HEK293 (cell line): ENCODE measurements at regions not wholly inside any gene's neighbourhood (a gene's known extent, or its start where the extent isn't known, plus 50 kb on each side); places are given as distances from the start of the nearest gene placed in this dataset.

Experiments
- CTCF ChIA-PET: fragments of 350-600 bp; formaldehyde crosslinking; extraction: SDS; loops from one replicate; lab custom pipeline; 2021; ENCODE audit warnings: antibody characterized with exemption; lab: Yijun Ruan, JAX
- POLR2A ChIA-PET: fragments of 300-600 bp; formaldehyde crosslinking; extraction: SDS; loops from one replicate; lab custom pipeline; 2020; ENCODE audit warnings: antibody characterized with exemption, inconsistent platforms; lab: Yijun Ruan, JAX
- H3K27ac ChIP-seq: fragments of 200-500 bp; sonication (Bioruptor generic); 2 replicates; pipeline ENCODE4 v1.5.1; 2014; ENCODE audit warnings: low read depth, low read length, control low read depth, inconsistent platforms; ENCODE audit errors: extremely low read depth
- H3K36me3 ChIP-seq, 2 experiments: fragments of 200-500 bp in 1 of 2; sonication (Bioruptor generic) in 1 of 2; 1 replicate in 1 of 2; 2 replicates in 1 of 2; pipeline ENCODE4 v1.5.1; 2014 to 2017; ENCODE audit warnings: inconsistent platforms in 2 of 2, low read length in 2 of 2; ENCODE audit not compliant: control insufficient read depth in 2 of 2, insufficient read depth in 1 of 2
- H3K4me1 ChIP-seq: fragments of 200-500 bp; sonication (Bioruptor generic); 2 replicates; pipeline ENCODE4 v1.5.1; 2014; ENCODE audit warnings: mild to moderate bottlenecking, low read length, inconsistent platforms; ENCODE audit not compliant: control insufficient read depth, insufficient read depth
- H3K4me3 ChIP-seq: 2 replicates; pipeline ENCODE4 v1.5.1; 2011; ENCODE audit warnings: low read depth, mild to moderate bottlenecking, control low read depth, low read length, moderate library complexity
- H3K9me3 ChIP-seq: fragments of 200-500 bp; sonication (Bioruptor generic); 2 replicates; pipeline ENCODE4 v1.5.1; 2014; ENCODE audit warnings: low read depth, low read length, inconsistent platforms; ENCODE audit not compliant: control insufficient read depth, insufficient read depth
- EGR2 ChIP-seq: fragments of 450-650 bp; formaldehyde crosslinking; IDR thresholded peaks from 2 replicates; pipeline ENCODE4 v1.5.1; 2016; ENCODE audit warnings: low read depth, missing biosample characterization, missing genetic modification characterization
- PRDM10 ChIP-seq: fragments of 450-650 bp; formaldehyde crosslinking; IDR thresholded peaks from 2 replicates; pipeline ENCODE4 v1.5.1; 2016; ENCODE audit warnings: missing biosample characterization, missing genetic modification characterization
- RBAK ChIP-seq: fragments of 450-650 bp; formaldehyde crosslinking; IDR thresholded peaks from 2 replicates; pipeline ENCODE4 v1.5.1; 2016; ENCODE audit warnings: missing biosample characterization, missing genetic modification characterization
- YY2 ChIP-seq: fragments of 450-650 bp; formaldehyde crosslinking; IDR thresholded peaks from 2 replicates; pipeline ENCODE4 v1.5.1; 2016; ENCODE audit warnings: missing biosample characterization, missing genetic modification characterization
- ZBTB10 ChIP-seq: fragments of 450-650 bp; formaldehyde crosslinking; IDR thresholded peaks from 2 replicates; pipeline ENCODE4 v1.5.1; 2016; ENCODE audit warnings: missing biosample characterization, missing genetic modification characterization
- ZBTB17 ChIP-seq: fragments of 450-650 bp; formaldehyde crosslinking; IDR thresholded peaks from 2 replicates; pipeline ENCODE4 v1.5.1; 2016; ENCODE audit warnings: missing biosample characterization, missing genetic modification characterization
- ZEB2 ChIP-seq: fragments of 450-650 bp; formaldehyde crosslinking; IDR thresholded peaks from 2 replicates; pipeline ENCODE4 v1.5.1; 2016; ENCODE audit warnings: missing biosample characterization, missing genetic modification characterization
- ZNF114 ChIP-seq: fragments of 450-650 bp; formaldehyde crosslinking; IDR thresholded peaks from 2 replicates; pipeline ENCODE4 v1.5.0; 2017; ENCODE audit warnings: missing biosample characterization, missing genetic modification characterization
- ZNF121 ChIP-seq: fragments of 450-650 bp; formaldehyde crosslinking; IDR thresholded peaks from 2 replicates; pipeline ENCODE4 v1.5.1; 2016; ENCODE audit warnings: missing biosample characterization, missing genetic modification characterization
- ZNF133 ChIP-seq: fragments of 450-650 bp; formaldehyde crosslinking; IDR thresholded peaks from 2 replicates; pipeline ENCODE4 v1.5.1; 2016; ENCODE audit warnings: missing biosample characterization, missing genetic modification characterization
- ZNF155 ChIP-seq: fragments of 450-650 bp; formaldehyde crosslinking; IDR thresholded peaks from 2 replicates; pipeline ENCODE4 v1.5.1; 2016; ENCODE audit warnings: missing biosample characterization, missing genetic modification characterization
- ZNF16 ChIP-seq: fragments of 450-650 bp; formaldehyde crosslinking; IDR thresholded peaks from 2 replicates; pipeline ENCODE4 v1.5.1; 2016; ENCODE audit warnings: low read depth, missing biosample characterization, missing genetic modification characterization
- ZNF24 ChIP-seq: fragments of 450-650 bp; formaldehyde crosslinking; IDR thresholded peaks from 2 replicates; pipeline ENCODE4 v1.5.1; 2016; ENCODE audit warnings: missing biosample characterization, missing genetic modification characterization
- ZNF274 ChIP-seq, 2 experiments: fragments of 200-500 bp in 1 of 2; fragments of 450-650 bp in 1 of 2; sonication (Bioruptor generic) in 1 of 2; formaldehyde crosslinking in 1 of 2; IDR thresholded peaks; 2 replicates each; pipeline versions ENCODE4 v1.5.1 to v1.6.1; 2014 to 2016; ENCODE audit warnings: borderline replicate concordance in 1 of 2, inconsistent platforms in 1 of 2, low read length in 1 of 2, missing biosample characterization in 1 of 2, missing genetic modification characterization in 1 of 2
- ZNF292 ChIP-seq: fragments of 450-650 bp; formaldehyde crosslinking; IDR thresholded peaks from 2 replicates; pipeline ENCODE4 v1.5.1; 2016; ENCODE audit warnings: low read depth, missing biosample characterization, missing genetic modification characterization, borderline replicate concordance
- ZNF341 ChIP-seq: fragments of 450-650 bp; formaldehyde crosslinking; IDR thresholded peaks from 2 replicates; pipeline ENCODE4; 2016; ENCODE audit warnings: low read depth, missing biosample characterization, missing genetic modification characterization
- ZNF354C ChIP-seq: fragments of 450-650 bp; formaldehyde crosslinking; IDR thresholded peaks from 2 replicates; pipeline ENCODE4 v1.5.1; 2016; ENCODE audit warnings: missing biosample characterization, missing genetic modification characterization, low read depth, borderline replicate concordance
- ZNF37A ChIP-seq: fragments of 450-650 bp; IDR thresholded peaks from 2 replicates; pipeline ENCODE4 v1.5.1; 2018; ENCODE audit warnings: missing biosample characterization, missing genetic modification characterization
- ZNF623 ChIP-seq: fragments of 450-650 bp; formaldehyde crosslinking; IDR thresholded peaks from 2 replicates; pipeline ENCODE4 v1.5.1; 2016; ENCODE audit warnings: missing biosample characterization, missing genetic modification characterization
- TF ChIP-seq, protein P1 (sequence below): fragments of 450-650 bp; formaldehyde crosslinking; IDR thresholded peaks from 2 replicates; pipeline ENCODE4 v1.5.1; 2016; ENCODE audit warnings: missing biosample characterization, missing genetic modification characterization
- TF ChIP-seq, protein P2 (sequence below): fragments of 450-650 bp; formaldehyde crosslinking; conservative IDR thresholded peaks from 2 replicates; pipeline ENCODE4 v1.5.1; 2016; ENCODE audit warnings: low read depth, missing biosample characterization, missing genetic modification characterization

DNA sequence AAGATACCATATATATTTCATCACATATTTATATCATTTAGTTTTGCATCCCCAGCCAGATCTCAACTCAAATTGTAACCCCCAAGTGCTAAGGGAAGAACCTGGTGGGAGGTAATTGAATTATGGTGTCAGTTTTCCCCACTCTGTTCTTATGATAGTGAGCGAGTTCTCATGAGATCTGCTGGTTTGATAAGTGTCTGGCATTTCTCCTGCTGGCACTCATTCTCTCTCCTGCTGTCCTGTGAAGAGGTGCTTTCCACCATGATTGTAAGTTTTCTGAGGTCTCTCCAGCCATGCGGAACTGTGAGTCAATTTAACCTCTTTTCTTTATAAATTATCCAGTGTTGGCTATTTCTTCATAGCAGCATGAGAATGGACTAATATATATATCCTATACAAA is 462.5 kb upstream of the SLITRK5 start (continued):
- no peak for TF ChIP-seq PRDM10 (tag by site-specific recombination)
- no peak for TF ChIP-seq ZNF37A (tag by site-specific recombination)
- TF ChIP-seq ZNF121 = no peak
- no peak for TF ChIP-seq ZNF155 (tag by site-specific recombination)
- no peak for TF ChIP-seq ZEB2 (tag by site-specific recombination)

DNA sequence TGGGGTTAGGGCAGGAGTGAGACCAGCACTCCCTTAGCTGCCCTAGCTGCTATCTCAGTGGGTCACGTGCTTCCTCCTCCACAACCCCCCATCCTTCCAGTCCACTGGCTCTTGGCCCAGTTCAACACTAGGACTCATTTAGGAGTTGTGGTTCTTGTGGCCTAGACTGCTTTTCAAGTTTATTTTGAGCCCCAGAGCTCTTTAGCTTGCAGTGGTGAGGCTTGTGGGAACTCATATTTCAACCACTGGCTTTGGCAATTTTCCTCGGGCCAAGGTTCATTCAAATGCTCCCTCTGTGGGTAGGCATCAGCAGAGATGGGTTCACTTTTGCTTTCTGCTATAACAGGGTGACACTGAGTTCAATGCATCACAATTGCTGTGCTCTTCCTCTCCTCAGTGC is 436.2 kb upstream of the SLITRK5 start:
- H3K4me1 ChIP-seq = no peaks in the 10 kb centered on the region
- no peak overlapping the region for H3K27ac ChIP-seq
- H3K36me3 ChIP-seq = no peaks in the 10 kb centered on the region
- no peaks in the 10 kb centered on the region for H3K9me3 ChIP-seq
- CTCF ChIA-PET = no interaction called here
- no peak overlapping the region for H3K4me3 ChIP-seq
- POLR2A ChIA-PET = no interaction called here
- TF ChIP-seq EGR2 = no peak
- no peak for TF ChIP-seq ZNF114 (tag by site-specific recombination)
- TF ChIP-seq, all 188 proteins: peak for 0

GRCh38 chr13:87235621-87236020 is 435.6 kb upstream of the SLITRK5 start:
- POLR2A ChIA-PET = no interaction called here
- H3K4me1 ChIP-seq = no peaks in the 10 kb centered on the region
- CTCF ChIA-PET = no interaction called here
- H3K27ac ChIP-seq = no peak overlapping the region
- no peak overlapping the region for H3K4me3 ChIP-seq
- H3K9me3 ChIP-seq = no peaks in the 10 kb centered on the region
- no peaks in the 10 kb centered on the region for H3K36me3 ChIP-seq
- TF ChIP-seq ZBTB17 (no peak), ZNF133 (tag by site-specific recombination) (no peak), ZBTB10 (tag by site-specific recombination) (no peak), ZNF354C (tag by site-specific recombination) (no peak), ZNF24 (tag by site-specific recombination) (no peak), ZNF623 (tag by site-specific recombination) (no peak), ZNF292 (no peak), YY2 (tag by site-specific recombination) (no peak), ZNF274 (IDR thresholded peaks at IDR 0.05; ENCODE audit: low read length) (no peak), ZNF274 (tag by site-specific recombination; IDR thresholded peaks at IDR 0.05; ENCODE audit: borderline replicate concordance) (no peak), RBAK (tag by site-specific recombination) (no peak), ZNF16 (no peak), ZNF341 (no peak)
- TF ChIP-seq, protein P1, sequence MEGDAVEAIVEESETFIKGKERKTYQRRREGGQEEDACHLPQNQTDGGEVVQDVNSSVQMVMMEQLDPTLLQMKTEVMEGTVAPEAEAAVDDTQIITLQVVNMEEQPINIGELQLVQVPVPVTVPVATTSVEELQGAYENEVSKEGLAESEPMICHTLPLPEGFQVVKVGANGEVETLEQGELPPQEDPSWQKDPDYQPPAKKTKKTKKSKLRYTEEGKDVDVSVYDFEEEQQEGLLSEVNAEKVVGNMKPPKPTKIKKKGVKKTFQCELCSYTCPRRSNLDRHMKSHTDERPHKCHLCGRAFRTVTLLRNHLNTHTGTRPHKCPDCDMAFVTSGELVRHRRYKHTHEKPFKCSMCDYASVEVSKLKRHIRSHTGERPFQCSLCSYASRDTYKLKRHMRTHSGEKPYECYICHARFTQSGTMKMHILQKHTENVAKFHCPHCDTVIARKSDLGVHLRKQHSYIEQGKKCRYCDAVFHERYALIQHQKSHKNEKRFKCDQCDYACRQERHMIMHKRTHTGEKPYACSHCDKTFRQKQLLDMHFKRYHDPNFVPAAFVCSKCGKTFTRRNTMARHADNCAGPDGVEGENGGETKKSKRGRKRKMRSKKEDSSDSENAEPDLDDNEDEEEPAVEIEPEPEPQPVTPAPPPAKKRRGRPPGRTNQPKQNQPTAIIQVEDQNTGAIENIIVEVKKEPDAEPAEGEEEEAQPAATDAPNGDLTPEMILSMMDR (tag by site-specific recombination) = no peak
- TF ChIP-seq, protein P2, sequence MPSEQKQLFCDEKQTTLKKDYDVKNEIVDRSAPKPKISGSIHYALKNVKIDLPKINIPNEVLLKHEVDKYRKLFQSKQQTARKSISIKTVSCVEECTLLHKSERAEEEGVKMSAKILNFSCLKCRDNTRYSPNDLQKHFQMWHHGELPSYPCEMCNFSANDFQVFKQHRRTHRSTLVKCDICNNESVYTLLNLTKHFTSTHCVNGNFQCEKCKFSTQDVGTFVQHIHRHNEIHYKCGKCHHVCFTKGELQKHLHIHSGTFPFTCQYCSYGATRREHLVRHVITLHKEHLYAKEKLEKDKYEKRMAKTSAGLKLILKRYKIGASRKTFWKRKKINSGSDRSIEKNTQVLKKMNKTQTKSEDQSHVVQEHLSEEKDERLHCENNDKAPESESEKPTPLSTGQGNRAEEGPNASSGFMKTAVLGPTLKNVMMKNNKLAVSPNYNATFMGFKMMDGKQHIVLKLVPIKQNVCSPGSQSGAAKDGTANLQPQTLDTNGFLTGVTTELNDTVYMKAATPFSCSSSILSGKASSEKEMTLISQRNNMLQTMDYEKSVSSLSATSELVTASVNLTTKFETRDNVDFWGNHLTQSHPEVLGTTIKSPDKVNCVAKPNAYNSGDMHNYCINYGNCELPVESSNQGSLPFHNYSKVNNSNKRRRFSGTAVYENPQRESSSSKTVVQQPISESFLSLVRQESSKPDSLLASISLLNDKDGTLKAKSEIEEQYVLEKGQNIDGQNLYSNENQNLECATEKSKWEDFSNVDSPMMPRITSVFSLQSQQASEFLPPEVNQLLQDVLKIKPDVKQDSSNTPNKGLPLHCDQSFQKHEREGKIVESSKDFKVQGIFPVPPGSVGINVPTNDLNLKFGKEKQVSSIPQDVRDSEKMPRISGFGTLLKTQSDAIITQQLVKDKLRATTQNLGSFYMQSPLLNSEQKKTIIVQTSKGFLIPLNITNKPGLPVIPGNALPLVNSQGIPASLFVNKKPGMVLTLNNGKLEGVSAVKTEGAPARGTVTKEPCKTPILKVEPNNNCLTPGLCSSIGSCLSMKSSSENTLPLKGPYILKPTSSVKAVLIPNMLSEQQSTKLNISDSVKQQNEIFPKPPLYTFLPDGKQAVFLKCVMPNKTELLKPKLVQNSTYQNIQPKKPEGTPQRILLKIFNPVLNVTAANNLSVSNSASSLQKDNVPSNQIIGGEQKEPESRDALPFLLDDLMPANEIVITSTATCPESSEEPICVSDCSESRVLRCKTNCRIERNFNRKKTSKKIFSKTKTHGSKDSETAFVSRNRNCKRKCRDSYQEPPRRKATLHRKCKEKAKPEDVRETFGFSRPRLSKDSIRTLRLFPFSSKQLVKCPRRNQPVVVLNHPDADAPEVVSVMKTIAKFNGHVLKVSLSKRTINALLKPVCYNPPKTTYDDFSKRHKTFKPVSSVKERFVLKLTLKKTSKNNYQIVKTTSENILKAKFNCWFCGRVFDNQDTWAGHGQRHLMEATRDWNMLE (tag by site-specific recombination) = no peak
